Esophagus muscularis mucosa (tissue), 4 donors: ENCODE measurements at regions not wholly inside any gene's neighbourhood (a gene's known extent, or its start where the extent isn't known, plus 50 kb on each side); places are given as distances from the start of the nearest gene placed in this dataset.

Experiments used
- DNase-seq: peaks from one replicate; pipeline ENCODE4 v3.0.0-alpha.2; 2017; ENCODE audit errors: extremely low spot score
- H3K27ac ChIP-seq, 4 donors: fragments of 200-600 bp; sonication (generic); replicated peaks in 1 of 4; 1 replicate in 3 of 4; 2 replicates in 1 of 4; pipeline ENCODE4 v1.5.1; 2016 to 2019; ENCODE audit warnings: mild to moderate bottlenecking in 1 of 4
- H3K27me3 ChIP-seq, 4 donors: fragments of 200-600 bp; sonication (generic); one replicate each; pipeline versions ENCODE4 v1.5.1 to v1.6.0; 2016 to 2019
- H3K36me3 ChIP-seq, 4 donors: fragments of 200-600 bp; sonication (generic); one replicate each; pipeline ENCODE4 v1.5.1; 2016 to 2019
- H3K4me1 ChIP-seq, 4 donors: fragments of 200-600 bp; sonication (generic); one replicate each; pipeline ENCODE4 v1.5.1; 2016 to 2019
- H3K4me3 ChIP-seq, 4 donors: fragments of 200-600 bp; sonication (generic); 1 replicate in 2 of 4; 2 replicates in 2 of 4; pipeline ENCODE4 v1.5.1; 2016 to 2019; ENCODE audit warnings: mild to moderate bottlenecking in 4 of 4, moderate library complexity in 1 of 4
- H3K9me3 ChIP-seq, 4 donors: fragments of 200-600 bp; sonication (generic); 1 replicate in 3 of 4; 2 replicates in 1 of 4; pipeline ENCODE4 v1.5.1; 2016 to 2019
- CTCF ChIP-seq, 3 experiments: fragments of 200-600 bp in 2 of 3; fragments of 450-650 bp in 1 of 3; sonication (generic) in 2 of 3; IDR thresholded peaks; one replicate each; pipeline ENCODE4 v1.5.1; 2017 to 2019; ENCODE audit warnings: antibody characterized with exemption in 3 of 3, mild to moderate bottlenecking in 2 of 3, moderate library complexity in 1 of 3
- EP300 ChIP-seq: sonication (generic); formaldehyde crosslinking; IDR thresholded peaks from one replicate; pipeline ENCODE4 v1.6.1; 2017; ENCODE audit warnings: antibody characterized with exemption
- POLR2A ChIP-seq: fragments of 450-650 bp; IDR thresholded peaks from one replicate; pipeline ENCODE4 v1.6.1; 2017; ENCODE audit warnings: antibody characterized with exemption, moderate library complexity, mild to moderate bottlenecking, low read depth
- POLR2AphosphoS5 ChIP-seq, 2 donors: sonication (generic); formaldehyde crosslinking; IDR thresholded peaks; one replicate each; pipeline ENCODE4 v1.6.1; 2017; ENCODE audit warnings: antibody characterized with exemption in 2 of 2
- WGBS: methylation state at CpG from one replicate; pipeline ENCODE4 v1.1.5; 2018; 5-methylcytosine and 5-hydroxymethylcytosine counted together
- intact Hi-C: fragments of 100-400 bp; cut with DNase I; formaldehyde crosslinking; loops from one replicate; pipeline ENCODE4 v1.15.1; 2023

- no peak overlapping the region for H3K4me3 ChIP-seq
- no peaks in the 10 kb centered on the region for H3K36me3 ChIP-seq
- no peaks in the 10 kb centered on the region for H3K27me3 ChIP-seq
- DNase-seq = peak; percentile 42
- H3K4me1 ChIP-seq = no peaks in the 10 kb centered on the region
- no peak overlapping the region for H3K27ac ChIP-seq
- 77% methylated on average over 9 of the region's 9 CpGs for WGBS
- H3K9me3 ChIP-seq = no peaks in the 10 kb centered on the region
- TF ChIP-seq POLR2AphosphoS5 (IDR thresholded peaks at IDR 0.05) = no peak
- TF ChIP-seq CTCF (IDR thresholded peaks at IDR 0.05) = no peak
- no peak for TF ChIP-seq EP300
- no peak for TF ChIP-seq POLR2A
- intact Hi-C loops = no loop called here
These were observed 306.0 kb downstream of the BCL11A start for GRCh38 chr2:60247471-60247870.

- DNase-seq = peak; percentile 34
- TF ChIP-seq POLR2A (no peak), POLR2AphosphoS5 (IDR thresholded peaks at IDR 0.05) (no peak), EP300 (no peak), CTCF (IDR thresholded peaks at IDR 0.05) (no peak)
- intact Hi-C loops = no loop called here
- H3K27ac ChIP-seq = no peak overlapping the region
- no peaks in the 10 kb centered on the region for H3K36me3 ChIP-seq
- H3K27me3 ChIP-seq = no peaks in the 10 kb centered on the region
- H3K4me3 ChIP-seq = no peak overlapping the region
- no peaks in the 10 kb centered on the region for H3K9me3 ChIP-seq
- no peaks in the 10 kb centered on the region for H3K4me1 ChIP-seq
- 94% methylated on average over 2 of the region's 2 CpGs for WGBS
These were observed 306.9 kb downstream of the BCL11A start for GRCh38 chr2:60246583-60246982.

- TF ChIP-seq POLR2AphosphoS5 (IDR thresholded peaks at IDR 0.05) = no peak
- TF ChIP-seq CTCF (IDR thresholded peaks at IDR 0.05) = no peak
- TF ChIP-seq EP300 = no peak
- no peak for TF ChIP-seq POLR2A
- no peaks in the 10 kb centered on the region for H3K4me1 ChIP-seq
- no peak overlapping the region for H3K4me3 ChIP-seq
- no peaks in the 10 kb centered on the region for H3K27me3 ChIP-seq
- WGBS = 87% methylated on average over 6 of the region's 6 CpGs
- H3K27ac ChIP-seq = no peak overlapping the region
- intact Hi-C loops = no loop called here
- no peaks in the 10 kb centered on the region for H3K36me3 ChIP-seq
- H3K9me3 ChIP-seq = peaks cover 0 to 17% (median 5%) of the 10 kb centered on the region in 4 donors
- peak; percentile 82 for DNase-seq
These were observed 319.0 kb downstream of the BCL11A start for GRCh38 chr2:60234274-60234986.

- intact Hi-C loops = no loop called here
- no peak overlapping the region for H3K4me3 ChIP-seq
- H3K27me3 ChIP-seq = no peaks in the 10 kb centered on the region
- no peak for DNase-seq
- 82% methylated on average over 2 of the region's 2 CpGs for WGBS
- H3K36me3 ChIP-seq = no peaks in the 10 kb centered on the region
- H3K4me1 ChIP-seq = no peaks in the 10 kb centered on the region
- H3K27ac ChIP-seq = no peak overlapping the region
- peaks cover 0 to 17% (median 5%) of the 10 kb centered on the region in 4 donors for H3K9me3 ChIP-seq
- TF ChIP-seq POLR2A (no peak), EP300 (no peak), POLR2AphosphoS5 (IDR thresholded peaks at IDR 0.05) (no peak), CTCF (IDR thresholded peaks at IDR 0.05) (no peak)
These were observed 322.9 kb downstream of the BCL11A start for GRCh38 chr2:60230596-60230995.

- Histone ChIP-seq H3K27me3 (no peaks in the 10 kb centered on the region), H3K27ac (no peak overlapping the region), H3K9me3 (peaks cover 0 to 17% (median 5%) of the 10 kb centered on the region in 4 donors), H3K36me3 (no peaks in the 10 kb centered on the region), H3K4me3 (no peak overlapping the region), H3K4me1 (no peaks in the 10 kb centered on the region)
- 76% methylated on average over 6 of the region's 6 CpGs for WGBS
- TF ChIP-seq CTCF (IDR thresholded peaks at IDR 0.05) (no peak), POLR2AphosphoS5 (IDR thresholded peaks at IDR 0.05) (no peak), EP300 (no peak), POLR2A (no peak)
- intact Hi-C loops = no loop called here
- no peak for DNase-seq
These were observed 323.4 kb downstream of the BCL11A start for GRCh38 chr2:60230037-60230436.
